Fibroblast of mammary gland (primary cell): ENCODE measurements at regions not wholly inside any gene's neighbourhood (a gene's known extent, or its start where the extent isn't known, plus 50 kb on each side); places are given as distances from the start of the nearest gene placed in this dataset.
A peak's percentile ranks its signal among the peaks of the same experiment; 100 is the strongest.

Source experiments
- DNase-seq: peaks from one replicate; pipeline ENCODE4 v3.0.0-alpha.2; 2010; ENCODE audit warnings: low read depth
- H3K4me3 ChIP-seq: 2 replicates; pipeline ENCODE4 v1.5.1; 2011; ENCODE audit warnings: low read depth, mild to moderate bottlenecking, low read length, moderate library complexity; ENCODE audit not compliant: control insufficient read depth
- TF ChIP-seq, protein P1 (sequence below): conservative IDR thresholded peaks from 2 replicates; pipeline ENCODE4 v1.5.1; 2011; ENCODE audit warnings: low read depth, low read length, inconsistent platforms; ENCODE audit not compliant: control insufficient read depth, insufficient read depth

DNA sequence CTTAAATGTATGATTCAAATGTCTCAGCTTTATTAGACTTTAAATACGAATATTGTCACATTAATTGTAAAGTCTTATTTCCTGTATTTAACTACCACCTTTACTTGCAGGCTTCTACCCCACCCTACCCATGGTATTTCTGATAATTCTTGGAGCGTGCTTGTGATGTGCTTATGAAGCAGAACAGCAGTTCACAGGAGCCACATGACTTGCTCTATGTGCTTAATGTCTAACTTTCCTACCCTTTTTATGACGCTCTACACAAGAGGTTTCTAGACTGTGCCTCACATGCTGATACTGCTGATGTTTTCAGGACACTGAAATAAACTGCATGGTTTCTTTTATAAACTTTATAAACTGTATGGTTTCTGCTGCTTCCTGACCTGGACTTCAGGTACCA lies 553.5 kb upstream of the CCDC54 start:
- no peak overlapping the region for H3K4me3 ChIP-seq
- TF ChIP-seq, protein P1, sequence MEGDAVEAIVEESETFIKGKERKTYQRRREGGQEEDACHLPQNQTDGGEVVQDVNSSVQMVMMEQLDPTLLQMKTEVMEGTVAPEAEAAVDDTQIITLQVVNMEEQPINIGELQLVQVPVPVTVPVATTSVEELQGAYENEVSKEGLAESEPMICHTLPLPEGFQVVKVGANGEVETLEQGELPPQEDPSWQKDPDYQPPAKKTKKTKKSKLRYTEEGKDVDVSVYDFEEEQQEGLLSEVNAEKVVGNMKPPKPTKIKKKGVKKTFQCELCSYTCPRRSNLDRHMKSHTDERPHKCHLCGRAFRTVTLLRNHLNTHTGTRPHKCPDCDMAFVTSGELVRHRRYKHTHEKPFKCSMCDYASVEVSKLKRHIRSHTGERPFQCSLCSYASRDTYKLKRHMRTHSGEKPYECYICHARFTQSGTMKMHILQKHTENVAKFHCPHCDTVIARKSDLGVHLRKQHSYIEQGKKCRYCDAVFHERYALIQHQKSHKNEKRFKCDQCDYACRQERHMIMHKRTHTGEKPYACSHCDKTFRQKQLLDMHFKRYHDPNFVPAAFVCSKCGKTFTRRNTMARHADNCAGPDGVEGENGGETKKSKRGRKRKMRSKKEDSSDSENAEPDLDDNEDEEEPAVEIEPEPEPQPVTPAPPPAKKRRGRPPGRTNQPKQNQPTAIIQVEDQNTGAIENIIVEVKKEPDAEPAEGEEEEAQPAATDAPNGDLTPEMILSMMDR: no peak
- DNase-seq: no peak

DNA sequence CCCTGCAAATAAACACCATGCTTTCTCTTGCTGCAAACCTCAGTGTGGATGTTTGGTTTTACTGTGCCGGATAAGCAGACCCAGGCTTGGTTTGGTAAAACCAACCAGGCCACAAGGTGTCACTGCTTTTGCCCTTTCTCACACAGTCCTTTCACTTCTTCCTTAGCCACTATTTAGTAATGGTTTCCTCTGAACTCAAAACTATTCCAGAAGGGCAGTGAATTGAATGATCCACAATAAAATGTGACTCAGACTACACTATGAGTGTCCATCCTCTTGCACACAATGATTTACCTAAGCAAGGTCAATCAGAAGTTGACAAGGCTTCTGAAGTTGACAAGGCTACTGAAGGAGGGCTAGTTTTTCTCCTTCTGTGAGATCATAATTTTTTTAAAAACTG lies 552.4 kb upstream of the CCDC54 start:
- peak; percentile 60 for DNase-seq
- no peak overlapping the region for H3K4me3 ChIP-seq
- TF ChIP-seq, protein P1: peak; percentile 43

DNA sequence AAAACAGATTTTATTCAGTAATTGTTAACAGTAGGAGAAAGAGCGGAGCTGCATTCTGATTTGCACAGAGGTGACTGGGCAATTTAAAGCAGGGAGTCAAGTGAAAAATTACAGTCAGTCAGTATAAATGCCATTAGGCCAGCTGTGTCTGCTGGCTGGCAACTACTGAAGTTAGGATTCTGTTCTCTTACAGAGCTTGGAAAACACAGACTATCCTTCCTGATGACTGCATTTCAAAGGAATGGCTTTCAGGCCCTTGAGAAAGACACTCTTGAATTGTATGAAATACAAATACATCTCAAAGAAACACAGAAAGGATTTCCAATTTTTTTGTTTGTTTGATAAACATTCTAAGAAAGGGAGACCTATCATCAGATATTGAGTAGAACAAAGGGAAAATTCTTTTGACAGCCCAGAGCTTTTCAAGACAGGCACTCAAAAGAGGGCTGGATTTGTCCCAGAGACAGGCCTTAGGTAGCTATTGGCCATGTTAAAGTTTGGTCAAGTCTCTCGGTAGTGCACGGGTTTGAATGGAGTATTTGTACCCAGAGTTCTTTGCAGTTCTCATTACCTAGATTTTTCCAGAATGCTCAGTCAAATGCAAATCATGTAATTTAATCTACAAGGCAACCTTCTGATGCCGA lies 551.2 kb upstream of the CCDC54 start:
- DNase-seq: peak; percentile 67
- TF ChIP-seq, protein P1: no peak
- H3K4me3 ChIP-seq: no peak overlapping the region

DNA sequence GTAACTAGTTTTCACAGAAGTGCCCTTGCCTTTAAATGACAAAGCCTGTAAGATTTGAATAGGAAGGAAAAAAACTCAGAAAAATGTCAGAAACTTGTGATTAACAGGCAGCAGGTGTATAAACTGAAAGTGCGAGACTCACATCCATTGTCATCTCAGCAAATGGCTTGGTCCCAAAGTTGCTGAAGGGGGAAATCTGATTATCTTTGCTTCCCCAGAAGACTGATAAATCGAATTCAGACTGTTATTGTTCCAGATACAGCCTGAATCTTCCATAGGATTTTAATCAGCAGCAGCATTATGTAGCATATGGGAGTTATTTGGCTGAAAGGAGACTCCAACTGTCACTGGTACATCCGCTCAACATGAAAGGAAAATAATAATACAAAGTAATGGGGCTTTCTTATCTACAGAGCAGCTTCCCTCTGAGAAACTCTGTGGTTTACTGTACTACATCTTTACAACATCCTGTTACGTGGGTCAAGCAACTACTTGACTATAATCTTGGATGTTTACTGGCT lies 550.4 kb upstream of the CCDC54 start:
- H3K4me3 ChIP-seq: no peak overlapping the region
- no peak for DNase-seq
- TF ChIP-seq, protein P1: no peak

DNA sequence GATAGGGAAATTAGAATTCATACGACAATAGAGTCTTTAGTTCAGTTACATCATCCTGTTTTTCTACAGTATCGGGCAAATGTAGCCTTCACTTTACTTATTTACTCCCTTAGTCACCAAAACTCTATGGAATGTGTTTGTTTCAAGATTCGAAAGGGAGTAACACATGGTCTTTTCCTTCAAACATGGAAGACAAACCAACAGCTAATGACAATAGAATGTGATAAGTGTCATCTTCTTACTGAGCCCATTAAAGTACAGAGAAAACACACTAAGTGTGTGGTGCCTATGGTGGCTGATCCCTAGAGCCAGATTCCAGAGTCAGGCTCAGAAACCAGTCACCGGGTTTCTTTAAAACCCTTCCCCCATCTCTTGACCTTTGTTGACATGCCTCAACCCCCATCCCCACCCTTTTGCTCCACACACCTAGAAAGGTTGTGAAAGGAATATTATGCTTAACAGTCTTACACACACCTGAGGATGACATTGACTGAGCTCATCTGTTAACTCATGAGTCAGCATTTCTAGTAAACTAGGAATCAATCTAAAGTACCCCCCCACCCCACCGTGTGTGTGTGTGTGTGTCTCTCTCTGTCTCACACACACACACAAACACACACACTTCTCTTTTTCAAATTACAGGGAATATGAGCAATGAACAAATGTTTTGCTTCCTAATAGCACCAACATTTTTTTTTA lies 549.6 kb upstream of the CCDC54 start:
- H3K4me3 ChIP-seq: no peak overlapping the region
- TF ChIP-seq, protein P1: no peak
- no peak for DNase-seq

DNA sequence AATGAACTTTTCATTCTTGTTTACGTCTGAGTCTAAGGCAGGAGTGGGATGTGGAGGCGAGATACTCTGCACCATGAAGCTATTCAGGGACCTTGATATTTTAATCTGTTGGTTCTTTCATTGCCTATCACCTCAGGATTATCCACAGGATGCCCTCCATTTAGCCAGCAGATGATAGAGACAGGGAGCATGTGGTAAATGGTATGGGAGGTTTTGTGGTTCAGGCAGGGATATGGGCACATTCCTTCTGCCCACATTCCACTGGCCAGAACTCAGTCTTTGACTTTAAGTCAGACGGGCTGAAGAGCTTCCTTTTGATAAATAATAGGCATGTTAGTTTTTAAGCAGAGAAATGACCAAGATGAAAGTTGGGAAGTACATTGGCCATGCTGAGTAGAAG lies 548.0 kb upstream of the CCDC54 start:
- TF ChIP-seq, protein P1: no peak
- H3K4me3 ChIP-seq: no peak overlapping the region
- DNase-seq: no peak
